ENCODE measurements at regions not wholly inside any gene's neighbourhood (a gene's known extent, or its start where the extent isn't known, plus 50 kb on each side); places are given as distances from the start of the nearest gene placed in this dataset.

GRCh38 chr16:62216837-62217236, 180.6 kb upstream of the CDH8 start:
- H3K9ac ChIP-seq (ENCODE audit: low read length): no peak overlapping the region
- no peaks in the 10 kb centered on the region for H3K27me3 ChIP-seq (replicated peaks; ENCODE audit: insufficient read depth, low read length)
- no peak for DNase-seq
- H3K27ac ChIP-seq (ENCODE audit: low read length): no peak overlapping the region
- no peaks in the 10 kb centered on the region for H3K4me1 ChIP-seq (ENCODE audit: low read length)
- no peak overlapping the region for H2AFZ ChIP-seq (ENCODE audit: low read length)
- H3K9me2 ChIP-seq (replicated peaks; ENCODE audit: insufficient read depth, low read length): no peaks in the 10 kb centered on the region
- H3K79me2 ChIP-seq (ENCODE audit: low read length): no peaks in the 10 kb centered on the region
- H3K9me3 ChIP-seq (replicated peaks; ENCODE audit: insufficient read depth, low read length): no peaks in the 10 kb centered on the region
- H3K4me2 ChIP-seq (ENCODE audit: low read depth, low read length): no peak overlapping the region
- no peaks in the 10 kb centered on the region for H3F3A ChIP-seq (ENCODE audit: insufficient read depth, low read length)
- no peak overlapping the region for H3K4me3 ChIP-seq (ENCODE audit: low read length)
- no peaks in the 10 kb centered on the region for H3K36me3 ChIP-seq (replicated peaks; ENCODE audit: insufficient read depth, low read length)
- TF ChIP-seq, protein P1, sequence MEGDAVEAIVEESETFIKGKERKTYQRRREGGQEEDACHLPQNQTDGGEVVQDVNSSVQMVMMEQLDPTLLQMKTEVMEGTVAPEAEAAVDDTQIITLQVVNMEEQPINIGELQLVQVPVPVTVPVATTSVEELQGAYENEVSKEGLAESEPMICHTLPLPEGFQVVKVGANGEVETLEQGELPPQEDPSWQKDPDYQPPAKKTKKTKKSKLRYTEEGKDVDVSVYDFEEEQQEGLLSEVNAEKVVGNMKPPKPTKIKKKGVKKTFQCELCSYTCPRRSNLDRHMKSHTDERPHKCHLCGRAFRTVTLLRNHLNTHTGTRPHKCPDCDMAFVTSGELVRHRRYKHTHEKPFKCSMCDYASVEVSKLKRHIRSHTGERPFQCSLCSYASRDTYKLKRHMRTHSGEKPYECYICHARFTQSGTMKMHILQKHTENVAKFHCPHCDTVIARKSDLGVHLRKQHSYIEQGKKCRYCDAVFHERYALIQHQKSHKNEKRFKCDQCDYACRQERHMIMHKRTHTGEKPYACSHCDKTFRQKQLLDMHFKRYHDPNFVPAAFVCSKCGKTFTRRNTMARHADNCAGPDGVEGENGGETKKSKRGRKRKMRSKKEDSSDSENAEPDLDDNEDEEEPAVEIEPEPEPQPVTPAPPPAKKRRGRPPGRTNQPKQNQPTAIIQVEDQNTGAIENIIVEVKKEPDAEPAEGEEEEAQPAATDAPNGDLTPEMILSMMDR (IDR thresholded peaks at IDR 0.05; ENCODE audit: low read length): no peak
- no peak for TF ChIP-seq EZH2 (optimal IDR thresholded peaks at IDR 0.05; ENCODE audit: low read depth, low read length)
- no peak for TF ChIP-seq EZH2phosphoT487 (IDR thresholded peaks at IDR 0.05; ENCODE audit: low read length)
- no peaks in the 10 kb centered on the region for H4K20me1 ChIP-seq (ENCODE audit: insufficient read depth, low read length)

DNA sequence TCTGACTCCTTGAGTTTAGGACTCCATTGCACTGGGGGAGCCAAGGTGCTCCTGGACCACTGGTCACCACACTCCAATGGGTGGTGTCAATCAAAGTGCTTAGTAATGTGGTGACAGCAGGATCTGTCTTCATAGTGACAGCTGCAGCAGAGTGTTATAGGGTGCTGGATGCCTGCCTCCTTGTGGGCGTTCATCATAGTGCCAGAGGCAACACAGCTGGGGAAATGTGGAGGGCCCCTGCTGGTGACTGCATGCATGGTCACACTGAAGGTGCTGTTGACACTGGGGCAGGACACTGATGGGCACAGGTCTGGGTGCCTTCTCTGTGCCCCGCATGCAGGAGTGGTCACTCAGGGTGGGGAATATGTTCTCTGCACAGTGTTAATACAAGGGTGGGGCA, 177.5 kb upstream of the CDH8 start:
- no peaks in the 10 kb centered on the region for H3K4me1 ChIP-seq (ENCODE audit: low read length)
- H2AFZ ChIP-seq (ENCODE audit: low read length): no peak overlapping the region
- H3K4me2 ChIP-seq (ENCODE audit: low read depth, low read length): no peak overlapping the region
- TF ChIP-seq EZH2 (optimal IDR thresholded peaks at IDR 0.05; ENCODE audit: low read depth, low read length) (no peak), EZH2phosphoT487 (IDR thresholded peaks at IDR 0.05; ENCODE audit: low read length) (no peak)
- TF ChIP-seq, protein P1 (IDR thresholded peaks at IDR 0.05; ENCODE audit: low read length): peak; percentile 13; the same call in 1 of the 2 replicates
- H3K36me3 ChIP-seq (replicated peaks; ENCODE audit: insufficient read depth, low read length): no peaks in the 10 kb centered on the region
- no peak overlapping the region for H3K27ac ChIP-seq (ENCODE audit: low read length)
- H3K9ac ChIP-seq (ENCODE audit: low read length): no peak overlapping the region
- H3K27me3 ChIP-seq (replicated peaks; ENCODE audit: insufficient read depth, low read length): no peaks in the 10 kb centered on the region
- no peaks in the 10 kb centered on the region for H4K20me1 ChIP-seq (ENCODE audit: insufficient read depth, low read length)
- no peaks in the 10 kb centered on the region for H3K79me2 ChIP-seq (ENCODE audit: low read length)
- H3K4me3 ChIP-seq (ENCODE audit: low read length): no peak overlapping the region
- H3K9me2 ChIP-seq (replicated peaks; ENCODE audit: insufficient read depth, low read length): no peaks in the 10 kb centered on the region
- H3F3A ChIP-seq (ENCODE audit: insufficient read depth, low read length): no peaks in the 10 kb centered on the region
- DNase-seq: no peak
- H3K9me3 ChIP-seq (replicated peaks; ENCODE audit: insufficient read depth, low read length): no peaks in the 10 kb centered on the region

- Histone ChIP-seq H3K9me2 (replicated peaks; ENCODE audit: insufficient read depth, low read length) (no peaks in the 10 kb centered on the region), H3K27ac (ENCODE audit: low read length) (no peak overlapping the region), H3K4me1 (ENCODE audit: low read length) (no peaks in the 10 kb centered on the region), H3K79me2 (ENCODE audit: low read length) (no peaks in the 10 kb centered on the region), H3F3A (ENCODE audit: insufficient read depth, low read length) (no peaks in the 10 kb centered on the region), H3K4me2 (ENCODE audit: low read depth, low read length) (no peak overlapping the region), H4K20me1 (ENCODE audit: insufficient read depth, low read length) (no peaks in the 10 kb centered on the region), H3K9ac (ENCODE audit: low read length) (no peak overlapping the region), H2AFZ (ENCODE audit: low read length) (no peak overlapping the region), H3K9me3 (replicated peaks; ENCODE audit: insufficient read depth, low read length) (no peaks in the 10 kb centered on the region), H3K4me3 (ENCODE audit: low read length) (no peak overlapping the region), H3K27me3 (replicated peaks; ENCODE audit: insufficient read depth, low read length) (no peaks in the 10 kb centered on the region), H3K36me3 (replicated peaks; ENCODE audit: insufficient read depth, low read length) (no peaks in the 10 kb centered on the region)
- DNase-seq: no peak
- no peak for TF ChIP-seq EZH2phosphoT487 (IDR thresholded peaks at IDR 0.05; ENCODE audit: low read length)
- TF ChIP-seq, protein P1 (IDR thresholded peaks at IDR 0.05; ENCODE audit: low read length): no peak
These were observed 172.7 kb upstream of the CDH8 start for GRCh38 chr16:62208934-62209333.
